ENCODE measurements at regions not wholly inside any gene's neighbourhood (a gene's known extent, or its start where the extent isn't known, plus 50 kb on each side); places are given as distances from the start of the nearest gene placed in this dataset.

DNA sequence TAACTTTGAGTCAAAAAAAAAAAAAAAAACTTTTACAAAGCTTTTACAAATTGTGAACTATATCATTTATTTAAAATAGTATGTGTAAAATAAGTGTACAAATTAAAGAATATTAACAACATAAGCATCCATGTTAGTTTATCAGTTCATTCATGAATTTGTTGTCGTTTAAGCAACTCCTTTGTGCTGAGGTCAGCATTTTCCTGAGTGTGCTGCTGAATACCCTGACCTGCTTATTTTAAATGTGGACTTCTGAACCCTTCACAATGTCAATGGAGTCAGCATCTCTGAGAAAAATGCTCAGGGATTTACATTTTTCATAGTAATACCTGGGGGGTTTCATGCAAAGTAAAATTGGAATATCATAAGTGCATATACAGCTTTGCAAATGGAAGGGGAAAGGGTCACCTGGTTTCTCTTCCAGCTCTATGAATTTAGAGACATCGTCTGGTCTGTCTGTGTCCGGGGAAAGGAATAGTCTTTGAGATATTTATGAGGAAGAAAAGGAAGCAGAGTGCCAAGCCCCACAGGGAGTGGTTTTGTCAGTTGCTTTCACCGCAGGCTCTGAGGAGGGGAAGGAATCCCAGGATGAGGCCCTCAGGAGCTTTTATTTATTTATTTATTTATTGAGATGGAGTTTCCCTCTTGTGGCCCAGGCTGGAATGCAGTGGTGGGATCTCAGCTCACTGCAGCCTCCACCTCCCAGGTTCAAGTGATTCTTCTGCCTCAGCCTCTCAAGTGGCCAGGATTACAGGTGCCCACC, 125.5 kb upstream of the SVIL start:
- TF ChIP-seq, protein P1, sequence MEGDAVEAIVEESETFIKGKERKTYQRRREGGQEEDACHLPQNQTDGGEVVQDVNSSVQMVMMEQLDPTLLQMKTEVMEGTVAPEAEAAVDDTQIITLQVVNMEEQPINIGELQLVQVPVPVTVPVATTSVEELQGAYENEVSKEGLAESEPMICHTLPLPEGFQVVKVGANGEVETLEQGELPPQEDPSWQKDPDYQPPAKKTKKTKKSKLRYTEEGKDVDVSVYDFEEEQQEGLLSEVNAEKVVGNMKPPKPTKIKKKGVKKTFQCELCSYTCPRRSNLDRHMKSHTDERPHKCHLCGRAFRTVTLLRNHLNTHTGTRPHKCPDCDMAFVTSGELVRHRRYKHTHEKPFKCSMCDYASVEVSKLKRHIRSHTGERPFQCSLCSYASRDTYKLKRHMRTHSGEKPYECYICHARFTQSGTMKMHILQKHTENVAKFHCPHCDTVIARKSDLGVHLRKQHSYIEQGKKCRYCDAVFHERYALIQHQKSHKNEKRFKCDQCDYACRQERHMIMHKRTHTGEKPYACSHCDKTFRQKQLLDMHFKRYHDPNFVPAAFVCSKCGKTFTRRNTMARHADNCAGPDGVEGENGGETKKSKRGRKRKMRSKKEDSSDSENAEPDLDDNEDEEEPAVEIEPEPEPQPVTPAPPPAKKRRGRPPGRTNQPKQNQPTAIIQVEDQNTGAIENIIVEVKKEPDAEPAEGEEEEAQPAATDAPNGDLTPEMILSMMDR (IDR thresholded peaks at IDR 0.05) = no peak
- Histone ChIP-seq H3K4me1 (no peaks in the 10 kb centered on the region), H3K27me3 (no peaks in the 10 kb centered on the region), H3K36me3 (no peaks in the 10 kb centered on the region), H3K4me3 (no peak overlapping the region), H3K27ac (no peak overlapping the region), H3K9me3 (no peaks in the 10 kb centered on the region)
- no peak for DNase-seq
- intact Hi-C loops (cut with DNase I; ENCODE audit: low total_unique reads) = no loop called here

DNA sequence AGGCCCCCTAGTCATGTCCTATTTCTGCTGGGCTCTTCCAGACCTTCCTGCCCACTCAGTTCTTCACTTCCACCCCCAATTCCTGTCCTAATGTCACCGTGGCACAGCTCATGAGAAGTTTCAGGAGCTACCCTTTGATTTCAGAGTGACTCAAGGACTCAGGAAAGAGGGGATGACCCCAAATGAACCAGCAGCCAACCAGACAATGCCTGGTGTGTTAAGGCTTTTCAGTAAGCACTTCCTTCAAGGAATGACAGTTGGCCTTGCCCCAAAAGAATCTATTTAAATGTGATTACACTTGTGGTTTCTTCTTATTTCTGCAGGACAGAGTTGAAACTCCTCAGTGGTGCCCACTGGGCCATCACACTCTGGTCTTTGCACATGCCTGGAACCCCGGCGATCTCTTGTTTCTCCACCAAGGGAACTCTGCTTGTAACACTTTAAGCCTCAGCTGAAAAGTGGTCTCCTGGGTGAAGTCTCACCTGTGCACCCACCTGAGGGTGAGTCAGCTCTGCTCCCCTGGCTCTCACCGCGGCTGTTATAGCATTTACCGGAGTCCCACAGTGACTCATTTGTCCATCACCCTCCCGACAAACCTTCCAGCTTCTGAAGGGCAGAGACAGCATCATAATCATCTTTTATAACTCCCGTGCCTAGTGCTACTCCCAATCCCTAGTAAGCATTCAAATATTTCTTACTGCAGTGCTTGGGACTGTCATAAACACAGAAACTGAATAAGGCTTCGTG, 123.0 kb upstream of the SVIL start:
- Histone ChIP-seq H3K27me3 (no peaks in the 10 kb centered on the region), H3K4me1 (no peaks in the 10 kb centered on the region), H3K4me3 (no peak overlapping the region), H3K36me3 (no peaks in the 10 kb centered on the region), H3K9me3 (no peaks in the 10 kb centered on the region), H3K27ac (no peak overlapping the region)
- no peak for DNase-seq
- intact Hi-C loops (cut with DNase I; ENCODE audit: low total_unique reads) = no loop called here
- TF ChIP-seq, protein P1 (IDR thresholded peaks at IDR 0.05) = no peak

DNA sequence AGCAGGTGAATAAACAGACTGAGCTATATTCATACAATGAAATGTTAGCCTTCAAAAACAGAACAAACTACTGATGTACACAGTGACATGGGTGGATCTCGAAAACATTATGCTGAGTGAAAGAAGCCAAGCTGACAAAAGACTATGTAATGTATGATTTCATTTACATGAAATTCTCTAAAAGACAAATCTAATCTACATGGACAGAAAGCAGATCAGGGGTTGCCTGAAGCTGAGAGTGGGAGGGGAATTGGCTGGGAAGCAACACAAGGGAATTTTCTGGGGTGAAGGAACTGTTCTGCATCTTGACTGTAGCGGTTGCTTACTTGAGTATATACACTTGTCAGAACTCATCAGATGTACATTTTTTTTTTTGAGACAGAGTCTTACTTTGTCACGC, 121.7 kb upstream of the SVIL start:
- intact Hi-C loops (cut with DNase I; ENCODE audit: low total_unique reads) = no loop called here
- no peak overlapping the region for H3K27ac ChIP-seq
- no peak for DNase-seq
- H3K4me1 ChIP-seq = peaks cover 0 to 2% (median 0%) of the 10 kb centered on the region in 4 donors
- TF ChIP-seq, protein P1 (IDR thresholded peaks at IDR 0.05) = no peak
- no peaks in the 10 kb centered on the region for H3K27me3 ChIP-seq
- H3K36me3 ChIP-seq = no peaks in the 10 kb centered on the region
- no peaks in the 10 kb centered on the region for H3K9me3 ChIP-seq
- no peak overlapping the region for H3K4me3 ChIP-seq

DNA sequence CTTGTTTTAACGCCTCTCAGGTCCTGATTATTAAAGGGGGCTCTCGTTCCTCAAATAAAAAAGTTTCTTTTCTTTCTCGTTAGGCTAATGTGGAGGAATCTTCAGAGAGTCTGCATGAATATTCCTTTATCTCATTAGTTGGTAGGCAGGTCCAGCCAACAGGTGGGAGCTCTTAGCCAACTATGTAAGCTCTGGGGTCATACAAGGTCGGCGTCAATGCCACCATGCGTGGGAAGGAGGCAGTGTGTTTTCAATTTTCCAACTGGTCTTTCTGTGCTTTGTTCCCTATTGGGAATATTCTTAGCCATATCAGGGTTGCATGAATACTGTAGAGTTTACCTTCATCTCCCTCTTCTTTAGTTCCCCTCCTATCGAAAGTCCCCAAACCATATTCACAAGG, 118.5 kb upstream of the SVIL start:
- H3K36me3 ChIP-seq = no peaks in the 10 kb centered on the region
- TF ChIP-seq, protein P1 (IDR thresholded peaks at IDR 0.05) = no peak
- peaks cover 0 to 16% (median 8%) of the 10 kb centered on the region in 4 donors for H3K4me1 ChIP-seq
- DNase-seq = no peak
- H3K27me3 ChIP-seq = no peaks in the 10 kb centered on the region
- no peaks in the 10 kb centered on the region for H3K9me3 ChIP-seq
- H3K27ac ChIP-seq = no peak overlapping the region
- no peak overlapping the region for H3K4me3 ChIP-seq
- intact Hi-C loops (cut with DNase I; ENCODE audit: low total_unique reads) = no loop called here

DNA sequence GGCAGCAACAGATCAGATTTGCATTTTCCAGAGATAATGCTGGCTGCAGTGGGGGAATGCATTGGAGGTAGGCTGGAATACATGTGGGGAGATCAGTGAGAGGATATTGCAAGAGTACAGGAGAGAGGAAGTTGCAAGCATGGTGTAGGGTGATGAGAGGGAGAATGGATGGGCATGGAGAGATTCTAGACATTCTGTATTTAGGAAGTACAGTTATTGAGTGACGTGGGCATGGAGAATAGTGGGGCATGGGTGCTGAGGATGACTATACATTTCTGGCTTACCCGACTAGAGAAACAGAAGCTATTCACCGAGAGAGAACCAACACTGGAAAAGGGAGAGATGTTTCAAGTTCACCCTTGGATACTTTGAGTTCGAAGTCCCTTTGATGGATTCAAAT, 116.9 kb upstream of the SVIL start:
- Histone ChIP-seq H3K9me3 (no peaks in the 10 kb centered on the region), H3K27ac (no peak overlapping the region), H3K27me3 (no peaks in the 10 kb centered on the region), H3K4me3 (no peak overlapping the region), H3K36me3 (no peaks in the 10 kb centered on the region), H3K4me1 (peaks cover 0 to 16% (median 8%) of the 10 kb centered on the region in 4 donors)
- TF ChIP-seq, protein P1 (IDR thresholded peaks at IDR 0.05) = no peak
- DNase-seq = no peak
- intact Hi-C loops (cut with DNase I; ENCODE audit: low total_unique reads) = no loop called here
